PC-3 (cell line): ENCODE measurements at regions not wholly inside any gene's neighbourhood (a gene's known extent, or its start where the extent isn't known, plus 50 kb on each side); places are given as distances from the start of the nearest gene placed in this dataset.

Experiments used
- ATAC-seq: fragments of 200-7000 bp; cut with Tn5 transposase; 2 replicates; pipeline ENCODE4 v1.9.1; 2020; ENCODE audit warnings: mild to moderate bottlenecking, moderate library complexity
- BruUV-seq: library from RNA; stranded (reverse); fragments of 400-500 nt; replicated peaks from 2 replicates; lab custom pipeline; 2021; lab: Mats Ljungman, UMichigan
- CTCF ChIA-PET: fragments of 300-600 bp; sonication (Branson Sonifier 250); formaldehyde crosslinking; loops from one replicate; lab custom pipeline; 2022; ENCODE audit warnings: antibody characterized with exemption; lab: Charles Lee
- POLR2A ChIA-PET: fragments of 300-600 bp; sonication (Branson Sonifier 250); formaldehyde crosslinking; loops from one replicate; lab custom pipeline; 2022; ENCODE audit warnings: antibody characterized with exemption; ENCODE audit not compliant: unreplicated experiment; lab: Charles Lee
- DNase-seq: peaks from one replicate; pipeline ENCODE4 v3.0.0-alpha.2; 2015
- H2AFZ ChIP-seq: fragments of 300-600 bp; sonication (generic); 2 replicates; pipeline ENCODE4 v1.6.0; 2016; ENCODE audit warnings: antibody characterized with exemption, low read length
- H3F3A ChIP-seq: fragments of 300-600 bp; sonication (generic); one replicate; pipeline ENCODE4 v1.6.0; 2017; ENCODE audit warnings: antibody characterized with exemption, low read length, control low read depth, mild to moderate bottlenecking; ENCODE audit not compliant: unreplicated experiment
- H3K27ac ChIP-seq: fragments of 300-600 bp; sonication (generic); 2 replicates; pipeline ENCODE4 v1.5.1; 2016; ENCODE audit warnings: mild to moderate bottlenecking, low read length
- H3K27me3 ChIP-seq: fragments of 300-600 bp; sonication (generic); 2 replicates; pipeline ENCODE4 v1.6.1; 2016; ENCODE audit warnings: low read length, mixed read lengths
- H3K36me3 ChIP-seq: fragments of 300-600 bp; sonication (generic); 2 replicates; pipeline ENCODE4 v1.6.1; 2016; ENCODE audit warnings: low read depth, mixed run types, low read length, mixed read lengths
- H3K4me1 ChIP-seq: fragments of 300-600 bp; sonication (generic); 2 replicates; pipeline ENCODE4 v1.5.1; 2016; ENCODE audit warnings: low read length; ENCODE audit not compliant: insufficient read depth
- H3K4me2 ChIP-seq: fragments of 300-600 bp; sonication (generic); 2 replicates; pipeline ENCODE4 v1.6.0; 2016; ENCODE audit warnings: low read length
- H3K4me3 ChIP-seq: fragments of 300-600 bp; sonication (generic); 2 replicates; pipeline ENCODE4 v1.5.1; 2016; ENCODE audit warnings: mild to moderate bottlenecking, low read length, mixed read lengths
- H3K79me2 ChIP-seq: fragments of 300-600 bp; sonication (generic); 2 replicates; pipeline ENCODE4 v1.6.1; 2017; ENCODE audit warnings: low read length, mixed read lengths
- H3K9ac ChIP-seq: fragments of 300-600 bp; sonication (generic); 2 replicates; pipeline ENCODE4 v1.6.0; 2016; ENCODE audit warnings: mild to moderate bottlenecking, low read length
- H3K9me2 ChIP-seq: fragments of 300-600 bp; sonication (generic); replicated peaks from 2 replicates; pipeline ENCODE4 v1.6.1; 2016; ENCODE audit warnings: mixed run types, low read length, mixed read lengths
- H3K9me3 ChIP-seq: fragments of 300-600 bp; sonication (generic); 2 replicates; pipeline ENCODE4 v1.6.1; 2016; ENCODE audit warnings: low read length, mixed read lengths
- H4K20me1 ChIP-seq: fragments of 300-600 bp; sonication (generic); 2 replicates; pipeline ENCODE4 v1.6.1; 2016; ENCODE audit warnings: low read length, mixed read lengths
- EZH2 ChIP-seq: fragments of 300-600 bp; sonication (generic); IDR thresholded peaks from one replicate; pipeline ENCODE4 v1.6.1; 2017; ENCODE audit warnings: antibody characterized with exemption, mild to moderate bottlenecking, low read length; ENCODE audit not compliant: unreplicated experiment
- EZH2phosphoT487 ChIP-seq: fragments of 300-600 bp; sonication (generic); IDR thresholded peaks from 2 replicates; pipeline ENCODE4 v1.6.1; 2018; ENCODE audit warnings: mild to moderate bottlenecking, antibody characterized with exemption, low read length, borderline replicate concordance
- intact Hi-C: fragments of 100-400 bp; cut with micrococcal nuclease; formaldehyde crosslinking; loops from 2 replicates; pipeline ENCODE4 v1.9.0; 2023
- TF ChIP-seq, protein P1 (sequence below): fragments of 300-600 bp; sonication (generic); conservative IDR thresholded peaks from 2 replicates; pipeline ENCODE4 v1.5.1; 2017; ENCODE audit warnings: antibody characterized with exemption, low read depth, mild to moderate bottlenecking, low read length

- no peaks in the 10 kb centered on the region for H3K79me2 ChIP-seq
- H3K27ac ChIP-seq = peak overlapping the region; percentile 62
- no peaks in the 10 kb centered on the region for H3F3A ChIP-seq
- no peak for DNase-seq
- peak overlapping the region; percentile 33; the same call in 1 of the 2 replicates for H2AFZ ChIP-seq
- no peaks in the 10 kb centered on the region for H3K36me3 ChIP-seq
- intact Hi-C loops = no loop called here
- H4K20me1 ChIP-seq = no peaks in the 10 kb centered on the region
- no peaks in the 10 kb centered on the region for H3K9me2 ChIP-seq
- no TSS peak for BruUV-seq
- no peak overlapping the region for H3K9ac ChIP-seq
- no peak overlapping the region for H3K4me3 ChIP-seq
- no peak for TF ChIP-seq EZH2
- TF ChIP-seq, protein P1, sequence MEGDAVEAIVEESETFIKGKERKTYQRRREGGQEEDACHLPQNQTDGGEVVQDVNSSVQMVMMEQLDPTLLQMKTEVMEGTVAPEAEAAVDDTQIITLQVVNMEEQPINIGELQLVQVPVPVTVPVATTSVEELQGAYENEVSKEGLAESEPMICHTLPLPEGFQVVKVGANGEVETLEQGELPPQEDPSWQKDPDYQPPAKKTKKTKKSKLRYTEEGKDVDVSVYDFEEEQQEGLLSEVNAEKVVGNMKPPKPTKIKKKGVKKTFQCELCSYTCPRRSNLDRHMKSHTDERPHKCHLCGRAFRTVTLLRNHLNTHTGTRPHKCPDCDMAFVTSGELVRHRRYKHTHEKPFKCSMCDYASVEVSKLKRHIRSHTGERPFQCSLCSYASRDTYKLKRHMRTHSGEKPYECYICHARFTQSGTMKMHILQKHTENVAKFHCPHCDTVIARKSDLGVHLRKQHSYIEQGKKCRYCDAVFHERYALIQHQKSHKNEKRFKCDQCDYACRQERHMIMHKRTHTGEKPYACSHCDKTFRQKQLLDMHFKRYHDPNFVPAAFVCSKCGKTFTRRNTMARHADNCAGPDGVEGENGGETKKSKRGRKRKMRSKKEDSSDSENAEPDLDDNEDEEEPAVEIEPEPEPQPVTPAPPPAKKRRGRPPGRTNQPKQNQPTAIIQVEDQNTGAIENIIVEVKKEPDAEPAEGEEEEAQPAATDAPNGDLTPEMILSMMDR = no peak
- TF ChIP-seq EZH2phosphoT487 = no peak
- 0 out of 2 replicates have a peak overlapping the region, but pooled peaks have one; percentile 36 for H3K4me2 ChIP-seq
- POLR2A ChIA-PET = no interaction called here
- no peaks in the 10 kb centered on the region for H3K27me3 ChIP-seq
- no peaks in the 10 kb centered on the region for H3K9me3 ChIP-seq
- CTCF ChIA-PET = no interaction called here
- no peak for ATAC-seq
- H3K4me1 ChIP-seq = peaks cover 19% of the 10 kb centered on the region
These were observed 56.9 kb upstream of the JAG1 start for GRCh38 chr20:10730629-10731183.

DNA sequence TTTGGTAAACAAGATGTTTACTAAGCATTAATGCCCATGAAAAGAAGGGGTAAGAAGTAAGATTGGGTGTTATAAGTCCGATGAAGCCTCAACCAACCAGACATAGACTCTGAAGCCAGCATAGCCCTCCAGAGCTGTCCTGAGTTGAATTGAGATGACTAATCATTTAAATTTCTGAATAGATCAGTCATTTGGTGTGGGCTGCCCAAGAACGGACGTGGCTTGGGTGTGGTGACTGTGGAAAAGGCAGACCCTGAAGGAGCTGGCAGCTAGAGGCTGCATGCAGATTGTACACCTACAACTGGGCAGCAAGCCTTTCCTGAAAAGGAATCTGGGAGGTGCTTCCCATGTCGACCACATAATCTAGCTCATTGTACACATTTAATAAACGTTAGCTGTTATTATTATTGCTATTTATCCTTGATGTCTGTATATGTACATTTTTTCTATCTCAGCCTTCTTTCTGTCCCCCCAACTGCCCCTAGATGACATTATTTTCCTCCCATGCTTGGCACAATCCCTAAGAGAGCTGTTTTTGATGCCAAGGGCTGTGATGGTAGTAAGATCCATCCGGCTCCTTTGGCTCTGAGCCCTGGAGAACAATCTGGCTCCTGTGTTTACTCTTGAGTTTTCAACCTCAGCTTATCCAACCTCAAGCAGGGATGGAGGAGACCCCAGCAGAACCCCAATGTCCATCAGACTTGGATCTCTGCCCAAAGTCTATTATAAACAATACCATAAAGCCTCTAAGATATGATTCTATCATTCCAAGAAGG is 57.6 kb upstream of the JAG1 start:
- H3F3A ChIP-seq = no peaks in the 10 kb centered on the region
- POLR2A ChIA-PET = interaction anchor here (0.6 kb wide), 1 partner anchor 1120 kb away, joined by 4 read pairs; no protein-coding TSS in a partner anchor
- DNase-seq = peak; percentile 79
- H3K27me3 ChIP-seq = no peaks in the 10 kb centered on the region
- peak overlapping the region; percentile 33; the same call in 1 of the 2 replicates for H2AFZ ChIP-seq
- H3K79me2 ChIP-seq = no peaks in the 10 kb centered on the region
- peak; percentile 90 for ATAC-seq
- peak overlapping the region; percentile 36 for H3K4me2 ChIP-seq
- H3K36me3 ChIP-seq = no peaks in the 10 kb centered on the region
- peaks cover 19% of the 10 kb centered on the region for H3K4me1 ChIP-seq
- no peaks in the 10 kb centered on the region for H3K9me2 ChIP-seq
- H3K4me3 ChIP-seq = no peak overlapping the region
- no TSS peak for BruUV-seq
- intact Hi-C loops = no loop called here
- H3K27ac ChIP-seq = peak overlapping the region; percentile 62
- CTCF ChIA-PET = no interaction called here
- H3K9ac ChIP-seq = no peak overlapping the region
- H4K20me1 ChIP-seq = no peaks in the 10 kb centered on the region
- H3K9me3 ChIP-seq = no peaks in the 10 kb centered on the region
- no peak for TF ChIP-seq EZH2phosphoT487
- TF ChIP-seq, protein P1 = no peak
- TF ChIP-seq EZH2 = no peak

GRCh38 chr20:10733122-10733521 is 59.3 kb upstream of the JAG1 start:
- no peak for ATAC-seq
- H3K79me2 ChIP-seq = no peaks in the 10 kb centered on the region
- H3K27me3 ChIP-seq = no peaks in the 10 kb centered on the region
- TF ChIP-seq EZH2 = no peak
- no peak for TF ChIP-seq EZH2phosphoT487
- TF ChIP-seq, protein P1 = no peak
- no TSS peak for BruUV-seq
- no peaks in the 10 kb centered on the region for H3F3A ChIP-seq
- no peak overlapping the region for H3K9ac ChIP-seq
- ChIA-PET CTCF (no interaction called here), POLR2A (no interaction called here)
- no peaks in the 10 kb centered on the region for H3K9me2 ChIP-seq
- H3K27ac ChIP-seq = no peak overlapping the region
- no peak for DNase-seq
- H3K4me2 ChIP-seq = no peak overlapping the region
- no peaks in the 10 kb centered on the region for H3K9me3 ChIP-seq
- intact Hi-C loops = no loop called here
- peaks cover 19% of the 10 kb centered on the region for H3K4me1 ChIP-seq
- no peak overlapping the region for H3K4me3 ChIP-seq
- H2AFZ ChIP-seq = no peak overlapping the region
- no peaks in the 10 kb centered on the region for H3K36me3 ChIP-seq
- H4K20me1 ChIP-seq = no peaks in the 10 kb centered on the region
